ENCODE measurements at regions not wholly inside any gene's neighbourhood (a gene's known extent, or its start where the extent isn't known, plus 50 kb on each side); places are given as distances from the start of the nearest gene placed in this dataset.

DNA sequence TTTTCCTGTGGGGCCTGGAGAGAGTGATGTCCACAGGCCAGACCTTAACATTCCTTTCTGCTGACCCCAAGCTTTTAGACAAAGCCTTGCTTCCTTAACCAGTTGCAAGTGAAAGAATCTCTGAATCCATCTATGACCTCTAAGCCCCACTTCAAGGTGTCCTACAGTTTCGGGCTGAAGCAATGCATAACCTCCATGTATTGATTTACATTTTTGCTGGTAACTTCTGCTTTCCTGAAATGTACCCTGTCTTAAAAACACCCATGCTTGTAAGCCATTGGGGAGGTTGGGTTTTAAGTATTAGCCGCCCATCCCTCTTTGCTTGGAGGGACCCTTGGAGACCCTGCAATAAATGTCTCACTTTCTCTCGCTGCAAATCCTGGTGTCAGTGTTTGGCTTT lies 190.6 kb downstream of the VRK1 start:
- Histone ChIP-seq H3K36me3 (no peaks in the 10 kb centered on the region), H3K27ac (no peak overlapping the region), H3K9me3 (no peaks in the 10 kb centered on the region), H3K4me1 (no peaks in the 10 kb centered on the region), H3K4me3 (replicated peaks in 1 of 3) (no peak overlapping the region), H3K27me3 (no peaks in the 10 kb centered on the region)
- no peak for DNase-seq
- 91 to 93% methylated on average over 3 of the region's 3 CpGs for WGBS, 2 donors
- TF ChIP-seq CTCF (IDR thresholded peaks at IDR 0.05) (no peak), POLR2A (IDR thresholded peaks at IDR 0.05) (no peak)
- intact Hi-C loops (cut with DNase I): no loop called here

- Histone ChIP-seq H3K4me3 (replicated peaks in 1 of 3) (no peak overlapping the region), H3K27me3 (no peaks in the 10 kb centered on the region), H3K9me3 (no peaks in the 10 kb centered on the region), H3K27ac (no peak overlapping the region), H3K4me1 (no peaks in the 10 kb centered on the region), H3K36me3 (no peaks in the 10 kb centered on the region)
- intact Hi-C loops (cut with DNase I): no loop called here
- no peak for DNase-seq
- WGBS, 2 donors: 71 to 78% methylated on average over 4 of the region's 4 CpGs
- TF ChIP-seq CTCF (IDR thresholded peaks at IDR 0.05) (no peak), POLR2A (IDR thresholded peaks at IDR 0.05) (no peak)
Observed at GRCh38 chr14:96989306-96989705, 192.1 kb downstream of the VRK1 start.

- intact Hi-C loops (cut with DNase I): no loop called here
- Histone ChIP-seq H3K36me3 (no peaks in the 10 kb centered on the region), H3K27ac (no peak overlapping the region), H3K4me3 (replicated peaks in 1 of 3) (no peak overlapping the region), H3K4me1 (no peaks in the 10 kb centered on the region), H3K9me3 (no peaks in the 10 kb centered on the region), H3K27me3 (no peaks in the 10 kb centered on the region)
- WGBS, 2 donors: 88 to 89% methylated on average over 2 of the region's 2 CpGs
- DNase-seq: no peak
- TF ChIP-seq CTCF (IDR thresholded peaks at IDR 0.05): no peak
- TF ChIP-seq POLR2A (IDR thresholded peaks at IDR 0.05): no peak
Observed at GRCh38 chr14:96991226-96991625, 194.0 kb downstream of the VRK1 start.

DNA sequence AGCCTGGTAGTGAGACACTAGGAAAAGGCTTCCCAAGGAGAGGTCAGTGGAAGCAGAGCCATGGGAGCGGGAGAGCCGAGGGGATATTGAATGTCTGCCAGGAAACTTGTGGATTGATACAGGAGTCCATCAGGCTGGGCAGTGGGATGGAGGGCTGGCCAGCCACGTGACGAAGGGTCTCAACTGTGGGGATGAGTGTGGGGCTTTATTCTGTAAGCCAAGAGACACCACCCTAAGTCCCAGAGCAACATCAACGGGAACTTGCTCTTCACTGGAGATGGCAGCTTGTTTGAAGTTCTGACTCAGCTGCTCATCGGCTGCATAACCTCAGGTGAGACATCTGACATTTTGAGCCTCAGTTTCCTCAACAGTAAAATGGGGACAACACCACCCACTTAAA lies 197.8 kb downstream of the VRK1 start:
- no peak for DNase-seq
- TF ChIP-seq POLR2A (IDR thresholded peaks at IDR 0.05): no peak
- no peak for TF ChIP-seq CTCF (IDR thresholded peaks at IDR 0.05)
- H3K36me3 ChIP-seq: no peaks in the 10 kb centered on the region
- intact Hi-C loops (cut with DNase I): no loop called here
- WGBS, 2 donors: 86 to 87% methylated on average over 6 of the region's 6 CpGs
- H3K4me1 ChIP-seq: no peaks in the 10 kb centered on the region
- no peaks in the 10 kb centered on the region for H3K9me3 ChIP-seq
- no peak overlapping the region for H3K27ac ChIP-seq
- H3K4me3 ChIP-seq (replicated peaks in 1 of 3): no peak overlapping the region
- no peaks in the 10 kb centered on the region for H3K27me3 ChIP-seq

- Histone ChIP-seq H3K4me3 (replicated peaks in 1 of 3) (no peak overlapping the region), H3K36me3 (no peaks in the 10 kb centered on the region), H3K4me1 (no peaks in the 10 kb centered on the region), H3K27me3 (no peaks in the 10 kb centered on the region), H3K27ac (no peak overlapping the region), H3K9me3 (no peaks in the 10 kb centered on the region)
- intact Hi-C loops (cut with DNase I): no loop called here
- 88 to 95% methylated on average over 6 of the region's 6 CpGs for WGBS, 2 donors
- TF ChIP-seq CTCF (IDR thresholded peaks at IDR 0.05) (no peak), POLR2A (IDR thresholded peaks at IDR 0.05) (no peak)
- DNase-seq: no peak
Observed at GRCh38 chr14:96997269-96997668, 200.1 kb downstream of the VRK1 start.
